ENCODE measurements at regions not wholly inside any gene's neighbourhood (a gene's known extent, or its start where the extent isn't known, plus 50 kb on each side); places are given as distances from the start of the nearest gene placed in this dataset.

DNA sequence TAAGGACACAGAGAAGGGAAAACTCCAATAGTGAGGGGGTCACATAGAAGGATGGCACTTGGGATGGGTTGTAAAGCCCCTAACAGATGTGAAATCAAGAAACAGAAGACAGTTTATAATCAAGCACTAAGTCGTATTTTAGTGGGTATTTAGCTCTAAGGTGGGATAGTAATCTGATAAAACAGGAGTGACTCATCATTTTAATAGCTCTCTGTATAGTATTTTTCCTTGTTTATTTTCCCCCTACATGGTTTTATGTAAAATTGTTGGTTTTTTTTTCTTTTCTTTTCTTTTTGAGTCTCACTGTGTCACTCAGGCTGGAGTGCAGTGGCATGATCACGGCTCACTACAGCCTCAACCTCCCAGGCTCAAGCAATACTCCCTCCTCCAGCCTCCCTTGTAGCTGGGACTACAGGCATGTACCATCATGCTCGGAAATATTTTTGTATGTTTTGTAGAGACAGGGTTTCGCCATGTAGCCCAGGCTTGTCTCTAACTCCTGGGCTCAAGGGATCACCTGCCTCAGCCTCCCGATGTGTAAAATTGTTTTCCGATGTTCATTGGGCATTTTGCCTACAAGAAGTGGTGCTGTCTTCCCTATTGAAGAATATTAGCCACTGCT lies 142.6 kb upstream of the SERPINE2 start:
- Histone ChIP-seq H4K20me1 (ENCODE audit: insufficient read depth, low read length) (no peaks in the 10 kb centered on the region), H3K4me2 (ENCODE audit: low read length) (no peak overlapping the region), H3K79me2 (ENCODE audit: insufficient read depth, low read length) (no peaks in the 10 kb centered on the region), H3K36me3 (ENCODE audit: insufficient read depth, low read length) (no peaks in the 10 kb centered on the region), H3K4me3 (ENCODE audit: insufficient read depth, low read depth, low read length) (no peak overlapping the region), H3K4me1 (ENCODE audit: insufficient read depth, low read length) (peaks cover 4% of the 10 kb centered on the region), H3K27ac (ENCODE audit: low read depth, low read length) (no peak overlapping the region), H2AFZ (ENCODE audit: low read depth, low read length) (no peak overlapping the region), H3K27me3 (ENCODE audit: insufficient read depth, low read length) (no peaks in the 10 kb centered on the region), H3K9ac (ENCODE audit: low read length) (no peak overlapping the region), H3K9me3 (ENCODE audit: insufficient read depth, low read depth, low read length) (no peaks in the 10 kb centered on the region)
- Mint-ChIP-seq H3K36me3 (ENCODE audit: low read depth, unreplicated experiment) (peaks cover 3% of the 10 kb centered on the region), H3K27ac (ENCODE audit: unreplicated experiment) (no peak overlapping the region), H3K4me1 (ENCODE audit: low read depth, unreplicated experiment) (no peaks in the 10 kb centered on the region), H3K27me3 (ENCODE audit: low read depth, unreplicated experiment) (peaks cover 4% of the 10 kb centered on the region), H3K9me3 (ENCODE audit: unreplicated experiment) (peaks cover 2% of the 10 kb centered on the region), H3K4me3 (ENCODE audit: unreplicated experiment) (no peak overlapping the region)
- DNase-seq (ENCODE audit: low read depth) (no peak), FAIRE-seq (no peak)
- TF ChIP-seq, protein P1, sequence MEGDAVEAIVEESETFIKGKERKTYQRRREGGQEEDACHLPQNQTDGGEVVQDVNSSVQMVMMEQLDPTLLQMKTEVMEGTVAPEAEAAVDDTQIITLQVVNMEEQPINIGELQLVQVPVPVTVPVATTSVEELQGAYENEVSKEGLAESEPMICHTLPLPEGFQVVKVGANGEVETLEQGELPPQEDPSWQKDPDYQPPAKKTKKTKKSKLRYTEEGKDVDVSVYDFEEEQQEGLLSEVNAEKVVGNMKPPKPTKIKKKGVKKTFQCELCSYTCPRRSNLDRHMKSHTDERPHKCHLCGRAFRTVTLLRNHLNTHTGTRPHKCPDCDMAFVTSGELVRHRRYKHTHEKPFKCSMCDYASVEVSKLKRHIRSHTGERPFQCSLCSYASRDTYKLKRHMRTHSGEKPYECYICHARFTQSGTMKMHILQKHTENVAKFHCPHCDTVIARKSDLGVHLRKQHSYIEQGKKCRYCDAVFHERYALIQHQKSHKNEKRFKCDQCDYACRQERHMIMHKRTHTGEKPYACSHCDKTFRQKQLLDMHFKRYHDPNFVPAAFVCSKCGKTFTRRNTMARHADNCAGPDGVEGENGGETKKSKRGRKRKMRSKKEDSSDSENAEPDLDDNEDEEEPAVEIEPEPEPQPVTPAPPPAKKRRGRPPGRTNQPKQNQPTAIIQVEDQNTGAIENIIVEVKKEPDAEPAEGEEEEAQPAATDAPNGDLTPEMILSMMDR (IDR thresholded peaks at IDR 0.05; ENCODE audit: insufficient read depth, low read depth, low read length), result no peak
- no peak for TF ChIP-seq EZH2 (IDR thresholded peaks at IDR 0.05; ENCODE audit: insufficient read depth, low read length)

- H3K79me2 ChIP-seq (ENCODE audit: insufficient read depth, low read length), result no peaks in the 10 kb centered on the region
- no peaks in the 10 kb centered on the region for H4K20me1 ChIP-seq (ENCODE audit: insufficient read depth, low read length)
- H2AFZ ChIP-seq (ENCODE audit: low read depth, low read length), result no peak overlapping the region
- Mint-ChIP-seq H3K27me3 (ENCODE audit: low read depth, unreplicated experiment) (peaks cover 4% of the 10 kb centered on the region), H3K4me3 (ENCODE audit: unreplicated experiment) (no peak overlapping the region), H3K27ac (ENCODE audit: unreplicated experiment) (no peak overlapping the region), H3K9me3 (ENCODE audit: unreplicated experiment) (peaks cover 2% of the 10 kb centered on the region), H3K36me3 (ENCODE audit: low read depth, unreplicated experiment) (peaks cover 3% of the 10 kb centered on the region), H3K4me1 (ENCODE audit: low read depth, unreplicated experiment) (no peaks in the 10 kb centered on the region)
- no peak for FAIRE-seq
- H3K4me2 ChIP-seq (ENCODE audit: low read length), result no peak overlapping the region
- H3K27ac ChIP-seq (ENCODE audit: low read depth, low read length), result no peak overlapping the region
- H3K9ac ChIP-seq (ENCODE audit: low read length), result no peak overlapping the region
- no peaks in the 10 kb centered on the region for H3K27me3 ChIP-seq (ENCODE audit: insufficient read depth, low read length)
- DNase-seq (ENCODE audit: low read depth), result no peak
- no peaks in the 10 kb centered on the region for H3K36me3 ChIP-seq (ENCODE audit: insufficient read depth, low read length)
- H3K9me3 ChIP-seq (ENCODE audit: insufficient read depth, low read depth, low read length), result no peaks in the 10 kb centered on the region
- peaks cover 4% of the 10 kb centered on the region for H3K4me1 ChIP-seq (ENCODE audit: insufficient read depth, low read length)
- no peak for TF ChIP-seq EZH2 (IDR thresholded peaks at IDR 0.05; ENCODE audit: insufficient read depth, low read length)
- TF ChIP-seq, protein P1 (IDR thresholded peaks at IDR 0.05; ENCODE audit: insufficient read depth, low read depth, low read length), result no peak
- no peak overlapping the region for H3K4me3 ChIP-seq (ENCODE audit: insufficient read depth, low read depth, low read length)
These were observed 141.7 kb upstream of the SERPINE2 start for GRCh38 chr2:224180810-224181209.

- H3K4me2 ChIP-seq (ENCODE audit: low read length), result no peak overlapping the region
- H3K4me3 ChIP-seq (ENCODE audit: insufficient read depth, low read depth, low read length), result no peak overlapping the region
- H4K20me1 ChIP-seq (ENCODE audit: insufficient read depth, low read length), result no peaks in the 10 kb centered on the region
- no peak for TF ChIP-seq EZH2 (IDR thresholded peaks at IDR 0.05; ENCODE audit: insufficient read depth, low read length)
- TF ChIP-seq, protein P1 (IDR thresholded peaks at IDR 0.05; ENCODE audit: insufficient read depth, low read depth, low read length), result no peak
- no peaks in the 10 kb centered on the region for H3K27me3 ChIP-seq (ENCODE audit: insufficient read depth, low read length)
- no peaks in the 10 kb centered on the region for H3K79me2 ChIP-seq (ENCODE audit: insufficient read depth, low read length)
- H3K9me3 Mint-ChIP-seq (ENCODE audit: unreplicated experiment), result peaks cover 2% of the 10 kb centered on the region
- no peak overlapping the region for H2AFZ ChIP-seq (ENCODE audit: low read depth, low read length)
- H3K9me3 ChIP-seq (ENCODE audit: insufficient read depth, low read depth, low read length), result no peaks in the 10 kb centered on the region
- H3K4me3 Mint-ChIP-seq (ENCODE audit: unreplicated experiment), result no peak overlapping the region
- H3K36me3 ChIP-seq (ENCODE audit: insufficient read depth, low read length), result no peaks in the 10 kb centered on the region
- H3K27ac Mint-ChIP-seq (ENCODE audit: unreplicated experiment), result no peak overlapping the region
- FAIRE-seq (no peak), DNase-seq (ENCODE audit: low read depth) (peak; percentile 39)
- no peak overlapping the region for H3K27ac ChIP-seq (ENCODE audit: low read depth, low read length)
- H3K4me1 Mint-ChIP-seq (ENCODE audit: low read depth, unreplicated experiment), result peaks cover 5% of the 10 kb centered on the region
- no peak overlapping the region for H3K9ac ChIP-seq (ENCODE audit: low read length)
- peaks cover 4% of the 10 kb centered on the region for H3K27me3 Mint-ChIP-seq (ENCODE audit: low read depth, unreplicated experiment)
- peaks cover 11% of the 10 kb centered on the region for H3K4me1 ChIP-seq (ENCODE audit: insufficient read depth, low read length)
- peaks cover 3% of the 10 kb centered on the region for H3K36me3 Mint-ChIP-seq (ENCODE audit: low read depth, unreplicated experiment)
These were observed 139.0 kb upstream of the SERPINE2 start for GRCh38 chr2:224178056-224178455.

Measured in astrocyte (in vitro differentiated cells and primary cell).